ENCODE measurements at regions not wholly inside any gene's neighbourhood (a gene's known extent, or its start where the extent isn't known, plus 50 kb on each side); places are given as distances from the start of the nearest gene placed in this dataset.
"Not testable (repeated sequence)": the region's sequence is repeated elsewhere in the genome, so short reads cannot be mapped to it uniquely, and the experiment has no call there.

DNA sequence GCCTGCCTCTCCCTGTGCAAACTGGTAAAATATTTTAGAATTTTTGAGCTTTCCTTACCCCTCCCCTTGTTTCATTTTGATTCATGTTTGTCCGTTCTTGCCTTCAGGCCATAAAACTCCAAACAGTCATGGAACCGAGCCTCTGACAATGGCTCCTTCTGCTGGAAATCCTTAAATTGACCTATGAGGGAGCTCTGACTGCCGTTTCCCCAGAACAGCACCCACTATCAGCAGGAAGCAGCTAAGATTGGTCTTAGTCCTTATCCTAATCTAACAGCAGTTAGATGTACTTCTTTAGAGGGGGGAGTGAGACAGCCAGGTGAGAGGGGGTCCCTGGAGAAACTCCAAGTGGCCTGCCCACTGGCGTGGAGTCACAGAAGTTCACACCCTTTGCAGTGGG lies 106.7 kb downstream of the FAM174A start:
- DNase-seq (ENCODE audit: low read depth): no peak

- DNase-seq (ENCODE audit: low read depth): no peak
Measured at GRCh38 chr5:100643473-100643872, 108.3 kb downstream of the FAM174A start.

DNA sequence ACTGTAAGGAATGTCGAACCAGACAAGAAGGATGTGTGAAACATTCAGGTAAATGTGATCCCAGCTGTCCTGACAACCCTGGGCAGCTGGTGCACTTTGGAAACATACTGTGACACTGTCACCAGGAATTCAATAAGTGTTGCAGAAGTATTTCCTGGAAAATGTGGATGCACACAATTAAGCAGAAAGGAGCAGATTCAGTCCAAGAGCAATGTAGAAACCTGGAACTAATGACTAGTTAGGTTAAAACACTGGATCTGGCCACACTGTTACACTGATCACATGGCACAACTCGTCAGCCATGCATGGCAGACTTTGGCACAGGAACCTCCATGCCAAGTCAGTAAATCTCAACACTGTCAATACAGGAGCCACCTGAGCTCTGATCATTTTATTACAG lies 109.0 kb downstream of the FAM174A start:
- DNase-seq (ENCODE audit: low read depth): no peak

DNA sequence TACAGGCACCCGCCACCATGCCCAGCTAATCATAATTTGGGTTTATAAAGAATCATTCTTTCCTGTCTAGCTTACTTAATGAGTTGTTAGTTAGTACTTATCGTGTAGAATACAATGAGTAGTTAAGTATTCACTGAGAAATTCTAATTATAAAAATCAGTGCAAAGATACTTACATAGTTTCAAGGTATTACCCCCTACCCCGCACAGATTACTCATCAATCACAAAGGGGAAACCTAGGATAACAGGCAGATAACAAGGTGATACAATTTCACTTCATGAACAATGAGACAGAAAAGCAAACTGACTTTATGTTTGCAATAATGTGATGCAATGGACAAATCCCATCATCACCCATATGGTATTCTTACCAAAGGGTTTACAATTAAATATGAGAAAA lies 109.6 kb downstream of the FAM174A start:
- no peak for DNase-seq (ENCODE audit: low read depth)

DNA sequence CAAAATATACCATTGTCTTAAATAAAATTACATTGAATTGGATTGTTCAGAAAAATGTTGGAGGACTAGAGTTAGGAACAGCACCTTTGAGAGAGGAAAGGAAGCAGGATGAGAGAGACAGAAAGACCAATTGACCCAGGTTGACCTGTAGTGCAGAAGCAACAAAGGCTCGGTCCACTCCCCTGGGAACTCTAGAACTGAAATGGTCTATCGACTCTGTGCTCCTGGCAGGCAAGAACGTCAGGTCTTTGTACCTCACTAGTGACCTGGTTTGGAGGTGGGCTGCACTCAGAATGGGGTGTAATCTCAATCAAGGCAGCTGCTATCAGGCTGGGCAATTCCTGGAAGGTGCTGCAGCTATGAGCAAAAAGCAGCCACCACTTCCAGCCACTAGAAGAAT lies 110.8 kb downstream of the FAM174A start:
- DNase-seq (ENCODE audit: low read depth): no peak

DNA sequence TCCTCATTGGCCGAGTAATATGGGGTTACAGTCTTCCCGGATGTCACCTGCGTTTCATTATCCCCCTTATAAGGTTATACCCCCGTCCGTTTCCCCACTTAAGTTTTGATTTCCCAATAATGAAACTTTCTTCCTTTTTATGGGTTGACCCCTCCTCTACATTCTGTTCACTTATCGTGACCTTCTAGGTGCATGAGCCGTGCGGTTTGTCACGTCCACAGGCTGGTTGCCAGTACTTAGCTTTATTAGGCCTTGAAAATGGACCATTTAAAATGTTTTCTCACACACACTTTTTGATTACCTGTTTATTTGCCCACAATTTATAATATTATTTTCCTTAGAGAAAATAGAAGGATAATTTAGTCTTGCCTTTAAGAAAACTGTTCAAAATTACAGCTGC lies 111.5 kb downstream of the FAM174A start:
- DNase-seq (ENCODE audit: low read depth): no peak

DNA sequence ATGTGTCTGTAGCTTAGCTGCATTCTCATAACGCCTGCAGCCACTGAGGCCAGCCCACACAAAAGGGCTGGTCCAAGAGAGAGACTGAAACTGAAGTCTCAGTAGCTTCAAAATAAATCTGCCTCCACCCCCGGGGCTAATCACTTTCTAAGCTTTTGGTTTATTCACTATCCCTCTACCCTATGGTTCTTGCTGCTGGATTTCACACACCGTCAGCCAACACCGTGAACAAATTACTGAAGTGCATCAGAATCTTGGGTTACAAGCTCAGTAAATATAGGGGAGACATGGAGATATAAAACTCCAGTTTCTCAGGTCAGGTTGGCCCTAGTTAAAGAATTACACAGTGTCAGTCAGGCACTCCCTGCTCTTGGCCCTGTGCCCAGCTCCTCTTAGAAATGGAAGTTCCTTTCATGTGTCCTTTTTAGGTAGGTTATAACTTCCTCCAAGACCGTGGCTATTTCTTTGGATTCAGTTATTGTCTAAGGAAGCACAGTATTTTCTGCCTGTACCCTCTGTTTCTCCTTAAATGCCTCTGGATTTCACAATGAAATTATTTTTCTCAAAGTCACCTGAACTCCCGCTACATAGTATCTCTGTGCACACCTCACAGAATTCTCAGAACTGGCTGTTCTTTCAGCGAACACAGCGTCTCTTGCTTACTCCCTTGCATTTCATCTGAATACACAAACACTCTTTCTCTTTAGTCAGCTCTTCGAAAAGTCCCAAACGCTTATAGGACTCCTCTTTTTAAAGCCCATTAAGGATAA lies 112.5 kb downstream of the FAM174A start:
- DNase-seq (ENCODE audit: low read depth): no peak

DNA sequence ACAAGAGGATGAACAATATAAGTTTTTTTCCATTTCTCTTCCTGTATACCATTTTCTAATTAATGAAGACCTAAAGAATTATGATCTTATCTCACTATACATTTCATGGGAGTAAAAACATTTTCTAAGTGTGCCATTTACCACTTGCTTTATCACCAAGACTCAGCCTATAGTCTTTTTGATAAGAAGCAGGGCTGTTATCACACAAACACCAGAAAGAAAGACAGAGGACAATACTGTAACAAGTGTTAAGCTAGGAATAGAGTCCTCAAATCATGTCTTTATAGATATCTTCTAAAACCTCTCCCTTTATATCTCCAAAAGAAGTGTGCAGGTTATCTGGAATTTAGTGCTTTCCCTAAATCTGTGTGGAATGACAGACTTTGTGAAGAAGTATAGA lies 119.7 kb downstream of the FAM174A start:
- DNase-seq (ENCODE audit: low read depth): no peak

DNA sequence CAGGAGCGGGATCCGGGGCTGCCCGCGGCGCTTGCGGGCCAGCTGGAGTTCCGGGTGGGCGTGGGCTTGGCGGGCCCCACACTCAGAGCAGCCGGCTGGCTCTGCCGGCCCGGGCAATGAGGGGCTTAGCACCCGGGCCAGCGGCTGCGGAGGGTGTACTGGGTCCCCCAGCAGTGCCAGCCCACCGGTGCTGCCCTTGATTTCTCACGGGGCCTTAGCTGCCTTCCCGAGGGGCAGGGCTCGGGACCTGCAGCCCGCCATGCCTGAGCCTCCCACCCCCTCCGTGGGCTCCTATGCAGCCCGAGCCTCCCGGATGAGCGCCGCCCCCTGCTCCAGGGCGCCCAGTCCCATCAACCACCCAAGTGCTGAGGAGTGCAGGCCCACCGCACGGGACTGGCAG lies 121.6 kb downstream of the FAM174A start:
- not testable (repeated sequence) for DNase-seq (ENCODE audit: low read depth)

GRCh38 chr5:100659080-100659795 lies 124.1 kb downstream of the FAM174A start:
- DNase-seq (ENCODE audit: low read depth): no peak

GRCh38 chr5:100664140-100664539 lies 129.0 kb downstream of the FAM174A start:
- DNase-seq (ENCODE audit: low read depth): no peak

DNA sequence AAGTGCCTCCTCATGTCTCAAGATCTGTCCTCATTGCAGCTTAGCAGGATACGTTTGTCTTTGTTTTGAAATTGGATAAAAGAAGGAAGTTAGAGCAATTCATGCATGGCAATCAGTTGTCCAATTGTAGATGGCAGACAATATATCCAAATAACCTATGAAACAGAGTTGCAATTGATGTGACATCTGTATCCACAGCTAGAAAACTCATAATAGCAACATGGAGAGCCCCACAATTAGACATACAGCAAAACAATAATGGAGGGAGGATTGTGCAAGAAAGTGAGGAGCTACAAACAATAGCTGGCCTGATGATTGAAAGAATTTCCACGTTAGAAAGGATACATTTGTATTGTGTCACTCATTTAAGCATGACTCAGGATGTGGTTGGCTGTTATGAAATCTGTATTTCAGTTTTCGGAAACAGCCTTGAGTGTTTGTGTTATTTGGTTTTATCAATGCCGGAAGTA lies 132.0 kb downstream of the FAM174A start:
- peak; percentile 69 for DNase-seq (ENCODE audit: low read depth)

- no peak for DNase-seq (ENCODE audit: low read depth)
Measured at GRCh38 chr5:100668511-100668910, 133.3 kb downstream of the FAM174A start.

GRCh38 chr5:100676817-100677631 lies 141.8 kb downstream of the FAM174A start:
- peak; percentile 35 for DNase-seq (ENCODE audit: low read depth)

DNA sequence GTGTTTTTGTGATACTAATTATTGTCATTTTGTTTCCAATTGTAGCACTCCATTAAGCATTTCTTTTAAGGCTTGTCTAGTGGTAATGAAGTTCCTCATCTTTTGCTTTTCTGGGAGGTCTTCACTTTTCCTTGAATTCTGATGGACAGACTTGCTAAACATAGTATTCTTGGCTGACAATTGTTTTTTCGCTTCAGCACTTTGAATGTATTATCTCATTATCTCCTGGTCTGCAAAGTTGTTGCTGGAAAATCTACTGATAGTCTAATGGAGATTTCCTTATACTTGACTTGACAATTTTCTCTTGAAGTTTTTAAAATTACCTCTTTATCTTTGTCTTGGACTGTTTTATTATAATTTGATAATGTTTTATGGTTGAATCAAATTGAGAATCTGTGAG lies 147.5 kb downstream of the FAM174A start:
- no peak for DNase-seq (ENCODE audit: low read depth)

GRCh38 chr5:100683881-100684280 lies 148.7 kb downstream of the FAM174A start:
- DNase-seq (ENCODE audit: low read depth): no peak

DNA sequence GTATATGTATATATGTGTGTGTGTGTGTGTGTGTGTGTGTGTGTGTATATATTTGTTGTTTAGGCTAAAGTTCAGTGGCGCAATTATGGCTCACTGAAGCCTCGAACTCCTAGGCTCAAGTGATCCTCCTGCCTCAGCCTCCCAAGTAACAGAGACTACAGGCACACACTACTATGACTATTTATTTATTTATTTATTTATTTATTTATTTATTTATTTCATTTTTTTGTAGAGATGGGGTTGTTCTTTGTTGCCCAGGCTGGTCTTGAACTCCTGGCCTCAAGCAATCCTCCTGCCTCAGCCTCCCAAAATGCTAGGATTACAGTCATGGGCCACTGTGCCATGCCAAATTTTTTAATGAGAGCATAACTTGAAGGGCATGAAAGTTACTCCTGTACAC lies 149.9 kb downstream of the FAM174A start:
- DNase-seq (ENCODE audit: low read depth): not testable (repeated sequence)

- DNase-seq (ENCODE audit: low read depth): not testable (repeated sequence)
Measured at GRCh38 chr5:100688834-100689233, 153.7 kb downstream of the FAM174A start.

GRCh38 chr5:100690036-100690560 lies 154.9 kb downstream of the FAM174A start:
- no peak for DNase-seq (ENCODE audit: low read depth)

DNA sequence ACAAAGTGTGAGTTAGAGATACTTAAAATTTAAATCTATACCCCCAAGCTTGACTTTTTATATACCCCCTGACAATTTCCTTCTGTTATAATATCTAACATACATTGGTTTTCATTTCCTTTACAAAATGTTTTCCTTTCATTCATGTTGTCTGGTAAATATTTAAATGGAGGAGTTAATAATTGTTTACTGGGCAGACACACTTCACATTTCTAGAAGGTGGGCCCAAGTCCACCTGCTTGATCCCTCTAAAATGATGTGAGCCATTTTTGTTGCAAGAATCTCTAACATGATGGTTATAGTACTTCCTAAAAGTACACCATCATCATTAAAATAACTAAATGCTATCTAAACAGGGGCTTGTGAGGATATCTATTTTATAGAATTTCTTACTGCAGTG lies 155.9 kb downstream of the FAM174A start:
- DNase-seq (ENCODE audit: low read depth): no peak

DNA sequence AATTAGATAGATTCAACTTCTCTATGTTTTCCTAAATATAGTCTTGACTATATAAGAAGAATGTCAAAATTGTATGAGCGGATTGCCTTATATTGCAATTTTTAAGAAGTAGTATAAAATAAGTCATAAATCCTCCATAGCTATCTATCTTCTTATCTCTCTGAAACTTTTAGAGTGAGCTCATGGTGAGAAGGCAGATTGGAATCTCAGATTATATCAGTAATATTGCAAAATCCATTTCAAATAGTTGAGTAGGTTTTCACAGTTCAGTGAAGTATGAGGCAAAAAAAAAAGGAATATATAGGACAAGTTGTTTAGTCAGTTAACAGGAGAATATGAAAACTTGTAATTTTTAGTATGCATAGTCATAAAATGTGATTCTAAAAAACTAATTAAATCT lies 156.4 kb downstream of the FAM174A start:
- no peak for DNase-seq (ENCODE audit: low read depth)

DNA sequence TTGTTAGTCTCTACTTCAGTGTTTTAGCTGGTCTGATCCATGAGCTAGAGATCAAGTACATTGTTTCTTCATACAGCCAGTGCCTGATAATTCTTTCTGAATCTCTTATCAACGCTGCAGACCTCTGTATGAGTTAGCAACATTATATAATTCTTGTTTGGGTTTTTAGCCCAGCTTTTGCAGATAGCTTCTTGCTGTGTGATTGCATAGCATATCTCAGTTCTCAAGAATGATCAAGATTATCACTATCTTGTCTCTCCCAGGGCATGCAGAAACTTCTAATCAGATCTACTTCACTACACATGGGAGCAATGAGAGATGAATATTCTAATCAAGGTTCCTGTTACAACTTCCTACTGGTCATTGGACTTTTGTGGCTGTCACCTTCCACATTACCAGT lies 158.3 kb downstream of the FAM174A start:
- no peak for DNase-seq (ENCODE audit: low read depth)
